ENCODE measurements at regions not wholly inside any gene's neighbourhood (a gene's known extent, or its start where the extent isn't known, plus 50 kb on each side); places are given as distances from the start of the nearest gene placed in this dataset.

DNA sequence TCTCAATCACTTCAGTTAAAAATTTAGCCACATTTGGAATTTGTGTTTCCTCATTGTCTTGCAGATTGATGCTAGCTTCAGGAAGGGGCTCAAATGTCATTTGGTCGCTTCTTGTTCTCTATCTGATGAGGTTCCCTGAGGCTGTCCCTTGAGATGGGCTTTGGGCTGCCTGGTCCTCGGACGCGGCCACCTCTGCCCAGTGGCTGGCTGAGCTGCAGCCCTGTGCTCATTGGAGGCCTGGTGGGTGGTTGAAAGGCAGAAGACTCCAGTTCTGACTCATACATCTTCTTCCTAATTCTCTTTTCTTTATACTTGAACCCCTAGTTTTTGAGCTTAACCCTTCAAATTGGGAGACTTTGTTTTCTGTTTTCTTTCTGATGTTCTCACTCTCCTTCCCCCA is 78.8 kb upstream of the NTRK2 start:
- TF ChIP-seq, protein P1, sequence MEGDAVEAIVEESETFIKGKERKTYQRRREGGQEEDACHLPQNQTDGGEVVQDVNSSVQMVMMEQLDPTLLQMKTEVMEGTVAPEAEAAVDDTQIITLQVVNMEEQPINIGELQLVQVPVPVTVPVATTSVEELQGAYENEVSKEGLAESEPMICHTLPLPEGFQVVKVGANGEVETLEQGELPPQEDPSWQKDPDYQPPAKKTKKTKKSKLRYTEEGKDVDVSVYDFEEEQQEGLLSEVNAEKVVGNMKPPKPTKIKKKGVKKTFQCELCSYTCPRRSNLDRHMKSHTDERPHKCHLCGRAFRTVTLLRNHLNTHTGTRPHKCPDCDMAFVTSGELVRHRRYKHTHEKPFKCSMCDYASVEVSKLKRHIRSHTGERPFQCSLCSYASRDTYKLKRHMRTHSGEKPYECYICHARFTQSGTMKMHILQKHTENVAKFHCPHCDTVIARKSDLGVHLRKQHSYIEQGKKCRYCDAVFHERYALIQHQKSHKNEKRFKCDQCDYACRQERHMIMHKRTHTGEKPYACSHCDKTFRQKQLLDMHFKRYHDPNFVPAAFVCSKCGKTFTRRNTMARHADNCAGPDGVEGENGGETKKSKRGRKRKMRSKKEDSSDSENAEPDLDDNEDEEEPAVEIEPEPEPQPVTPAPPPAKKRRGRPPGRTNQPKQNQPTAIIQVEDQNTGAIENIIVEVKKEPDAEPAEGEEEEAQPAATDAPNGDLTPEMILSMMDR (conservative IDR thresholded peaks at IDR 0.05; ENCODE audit: low read depth, low read length) = no peak
- TF ChIP-seq POLR2A (IDR thresholded peaks at IDR 0.05; ENCODE audit: low read depth, low read length) (no peak), RAD21 (IDR thresholded peaks at IDR 0.05; ENCODE audit: low read length) (no peak), RFX5 (IDR thresholded peaks at IDR 0.05; ENCODE audit: low read depth, low read length) (no peak), SMC3 (IDR thresholded peaks at IDR 0.05; ENCODE audit: low read depth, low read length) (no peak), MXI1 (IDR thresholded peaks at IDR 0.05; ENCODE audit: borderline replicate concordance, low read depth, low read length) (no peak), BHLHE40 (IDR thresholded peaks at IDR 0.05; ENCODE audit: low read depth, low read length) (no peak)
- TF ChIP-seq, protein P2, sequence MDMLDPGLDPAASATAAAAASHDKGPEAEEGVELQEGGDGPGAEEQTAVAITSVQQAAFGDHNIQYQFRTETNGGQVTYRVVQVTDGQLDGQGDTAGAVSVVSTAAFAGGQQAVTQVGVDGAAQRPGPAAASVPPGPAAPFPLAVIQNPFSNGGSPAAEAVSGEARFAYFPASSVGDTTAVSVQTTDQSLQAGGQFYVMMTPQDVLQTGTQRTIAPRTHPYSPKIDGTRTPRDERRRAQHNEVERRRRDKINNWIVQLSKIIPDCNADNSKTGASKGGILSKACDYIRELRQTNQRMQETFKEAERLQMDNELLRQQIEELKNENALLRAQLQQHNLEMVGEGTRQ (IDR thresholded peaks at IDR 0.05; ENCODE audit: low read depth, low read length) = no peak

Data from IMR-90 (cell line).